ENCODE measurements at regions not wholly inside any gene's neighbourhood (a gene's known extent, or its start where the extent isn't known, plus 50 kb on each side); places are given as distances from the start of the nearest gene placed in this dataset.

DNA sequence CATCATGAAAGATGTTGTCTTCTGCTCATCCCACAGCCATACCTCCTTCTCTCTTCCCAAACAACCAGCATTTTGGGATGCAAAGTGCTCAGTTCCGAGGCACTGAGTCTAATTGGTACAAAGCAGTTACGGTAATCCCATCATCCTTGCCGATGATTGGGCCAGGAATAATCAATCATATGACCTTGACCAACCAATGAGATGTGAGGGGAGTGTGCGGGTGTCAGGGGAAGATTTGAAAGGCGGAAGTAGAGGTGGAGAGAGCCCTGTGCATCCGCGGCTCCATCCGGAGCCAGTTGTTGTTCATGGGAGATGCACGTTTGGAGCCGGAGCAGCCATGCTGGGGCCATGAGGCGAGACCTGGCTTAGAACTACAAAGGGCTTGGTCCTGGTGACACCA, 67.3 kb downstream of the SYNE3 start:
- TF ChIP-seq, protein P1, sequence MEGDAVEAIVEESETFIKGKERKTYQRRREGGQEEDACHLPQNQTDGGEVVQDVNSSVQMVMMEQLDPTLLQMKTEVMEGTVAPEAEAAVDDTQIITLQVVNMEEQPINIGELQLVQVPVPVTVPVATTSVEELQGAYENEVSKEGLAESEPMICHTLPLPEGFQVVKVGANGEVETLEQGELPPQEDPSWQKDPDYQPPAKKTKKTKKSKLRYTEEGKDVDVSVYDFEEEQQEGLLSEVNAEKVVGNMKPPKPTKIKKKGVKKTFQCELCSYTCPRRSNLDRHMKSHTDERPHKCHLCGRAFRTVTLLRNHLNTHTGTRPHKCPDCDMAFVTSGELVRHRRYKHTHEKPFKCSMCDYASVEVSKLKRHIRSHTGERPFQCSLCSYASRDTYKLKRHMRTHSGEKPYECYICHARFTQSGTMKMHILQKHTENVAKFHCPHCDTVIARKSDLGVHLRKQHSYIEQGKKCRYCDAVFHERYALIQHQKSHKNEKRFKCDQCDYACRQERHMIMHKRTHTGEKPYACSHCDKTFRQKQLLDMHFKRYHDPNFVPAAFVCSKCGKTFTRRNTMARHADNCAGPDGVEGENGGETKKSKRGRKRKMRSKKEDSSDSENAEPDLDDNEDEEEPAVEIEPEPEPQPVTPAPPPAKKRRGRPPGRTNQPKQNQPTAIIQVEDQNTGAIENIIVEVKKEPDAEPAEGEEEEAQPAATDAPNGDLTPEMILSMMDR (optimal IDR thresholded peaks at IDR 0.05 in 1 of 3, IDR thresholded peaks at IDR 0.05 in 1 of 3, conservative IDR thresholded peaks at IDR 0.05 in 1 of 3; ENCODE audit: extremely low read depth in 1 of 3, insufficient read depth in 2 of 3, low read length in 3 of 3), result no peak
- no peak for TF ChIP-seq EZH2 (IDR thresholded peaks at IDR 0.05; ENCODE audit: low read length)

All from keratinocyte (primary cell).